Motor neuron (in vitro differentiated cells): ENCODE measurements at regions not wholly inside any gene's neighbourhood (a gene's known extent, or its start where the extent isn't known, plus 50 kb on each side); places are given as distances from the start of the nearest gene placed in this dataset.
A peak's percentile ranks its signal among the peaks of the same experiment; 100 is the strongest.

Experiments
- ATAC-seq, 8 experiments: fragments of 200-7000 bp; cut with Tn5 transposase; replicated peaks in 6 of 8; 2 replicates each; pipeline ENCODE4 v1.8.0; 2021; ENCODE audit warnings: mild to moderate bottlenecking in 8 of 8, moderate library complexity in 8 of 8
- H3K27ac ChIP-seq, 2 donors: fragments of 250-450 bp; sonication (Bioruptor Pico); 2 replicates each; pipeline ENCODE4 v1.9.0; 2021; ENCODE audit warnings: antibody characterized with exemption in 2 of 2, mild to moderate bottlenecking in 2 of 2, moderate library complexity in 1 of 2
- H3K4me1 ChIP-seq, 2 donors: fragments of 250-450 bp; sonication (Bioruptor Pico); replicated peaks in 1 of 2; 2 replicates each; pipeline ENCODE4 v1.6.1; 2021; ENCODE audit warnings: antibody characterized with exemption in 2 of 2, mild to moderate bottlenecking in 2 of 2, moderate library complexity in 1 of 2
- H3K4me3 ChIP-seq, 5 donors: fragments of 250-450 bp; sonication (Bioruptor Pico); 2 replicates each; pipeline ENCODE4 v1.9.0; 2021; ENCODE audit warnings: antibody characterized with exemption in 5 of 5, mild to moderate bottlenecking in 5 of 5, moderate library complexity in 4 of 5
- WGBS, 10 experiments: fragments of 450-650 bp; shearing (Covaris generic); methylation state at CpG; one replicate each; pipeline ENCODE4 v1.0.0; 2022; 5-methylcytosine and 5-hydroxymethylcytosine counted together
- in situ Hi-C, 9 experiments: fragments of 400-800 bp; cut with MboI; loops; one replicate each; pipeline ENCODE4 v1.15.0; 2021; ENCODE audit warnings: low sequenced_read_pairs in 9 of 9, low pct_unique_long_range_greater_than_20kb in 2 of 9; ENCODE audit not compliant: unreplicated experiment in 9 of 9

DNA sequence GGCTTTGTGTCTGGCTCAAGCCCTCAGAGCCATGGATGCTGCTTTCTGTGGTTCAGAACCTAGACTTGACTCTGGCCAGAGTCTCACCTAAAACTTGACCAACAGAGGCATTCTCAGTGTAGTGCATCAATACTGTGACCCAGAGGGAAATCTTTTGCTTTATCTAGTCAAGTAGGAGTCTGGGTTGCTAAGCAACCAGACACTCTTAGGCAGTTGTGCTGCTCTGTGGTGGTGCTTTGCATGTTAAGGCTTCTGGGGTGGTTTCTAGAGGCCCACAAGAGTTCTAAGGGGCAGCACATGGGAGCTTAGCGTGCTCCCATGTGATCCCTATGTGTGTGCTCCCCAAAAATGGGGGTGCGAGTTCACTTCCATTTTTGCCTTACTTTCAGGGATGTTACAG is 224.6 kb upstream of the PLET1 start:
- Histone ChIP-seq H3K4me1 (peaks cover 20 to 23% of the 10 kb centered on the region in 2 donors), H3K27ac (no peak overlapping the region), H3K4me3 (no peak overlapping the region)
- peak in 5 of 8 experiments; percentile 75 to 92 (median 88) for ATAC-seq
- in situ Hi-C loops = no loop called here
- 0 to 100% (median 50%) methylated on average over 1 to 2 of the region's 2 CpGs; no CpG with 5 or more reads in 3 of the 10 experiments for WGBS, 10 experiments

- 13 to 100% (median 100%) methylated on average over 1 of the region's 1 CpG; no CpG with 5 or more reads in 5 of the 10 experiments for WGBS, 10 experiments
- no peak overlapping the region for H3K27ac ChIP-seq
- H3K4me1 ChIP-seq = peaks cover 7 to 11% of the 10 kb centered on the region in 2 donors
- no peak for ATAC-seq
- in situ Hi-C loops = no loop called here
- no peak overlapping the region for H3K4me3 ChIP-seq
Observed at GRCh38 chr11:112497826-112498225, 237.2 kb upstream of the PLET1 start.

- Histone ChIP-seq H3K4me1 (peaks cover 7 to 11% of the 10 kb centered on the region in 2 donors), H3K27ac (no peak overlapping the region), H3K4me3 (no peak overlapping the region)
- WGBS, 10 experiments = 20 to 79% (median 53%) methylated on average over 1 to 2 of the region's 5 CpGs; no CpG with 5 or more reads in 7 of the 10 experiments
- in situ Hi-C loops = no loop called here
- no peak for ATAC-seq
Observed at GRCh38 chr11:112498701-112499100, 238.0 kb upstream of the PLET1 start.

DNA sequence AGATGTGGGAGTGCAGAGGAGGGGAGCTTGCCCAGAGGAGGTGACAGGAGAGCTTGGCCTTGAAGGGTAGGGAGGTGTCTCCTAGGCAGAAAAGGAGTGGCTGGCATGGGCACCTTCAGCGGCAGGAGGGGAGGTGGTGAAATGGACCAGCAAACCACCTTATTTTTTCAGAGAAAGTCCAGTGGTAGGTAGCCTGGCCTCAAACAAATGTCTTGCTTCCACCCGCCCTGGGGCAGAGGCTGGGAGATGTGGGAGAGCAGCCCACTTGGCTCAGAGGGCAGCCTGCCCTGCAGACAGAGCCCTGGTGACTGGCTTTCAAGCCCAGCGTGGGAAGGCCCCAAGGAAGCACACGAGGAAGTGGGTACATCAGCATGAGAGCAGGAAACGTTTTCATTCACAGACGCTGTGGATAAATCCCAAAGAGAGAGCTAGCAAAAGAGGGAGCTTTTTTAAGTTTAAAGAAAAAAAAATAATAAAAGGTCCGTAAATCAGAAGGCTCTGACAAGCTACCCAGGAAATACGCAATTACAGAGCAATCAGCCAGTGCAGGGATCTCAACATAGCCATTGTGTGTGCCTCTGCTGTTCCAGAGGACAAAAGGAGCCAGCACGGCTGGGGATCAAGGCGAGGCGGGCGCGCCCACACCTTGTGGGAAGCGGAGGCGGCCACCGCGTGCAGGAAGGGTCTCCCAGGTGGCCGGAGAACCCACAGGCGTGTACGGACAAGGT is 238.7 kb upstream of the PLET1 start:
- no peak overlapping the region for H3K4me3 ChIP-seq
- WGBS, 10 experiments = 44 to 100% (median 60%) methylated on average over 1 to 14 of the region's 20 CpGs; no CpG with 5 or more reads in 1 of the 10 experiments
- H3K27ac ChIP-seq = peak overlapping the region in 1 of 2 donors; percentile 9
- H3K4me1 ChIP-seq = peaks cover 7 to 11% of the 10 kb centered on the region in 2 donors
- in situ Hi-C loops = no loop called here
- peak in 5 of 8 experiments; percentile 86 to 98 (median 95) for ATAC-seq

DNA sequence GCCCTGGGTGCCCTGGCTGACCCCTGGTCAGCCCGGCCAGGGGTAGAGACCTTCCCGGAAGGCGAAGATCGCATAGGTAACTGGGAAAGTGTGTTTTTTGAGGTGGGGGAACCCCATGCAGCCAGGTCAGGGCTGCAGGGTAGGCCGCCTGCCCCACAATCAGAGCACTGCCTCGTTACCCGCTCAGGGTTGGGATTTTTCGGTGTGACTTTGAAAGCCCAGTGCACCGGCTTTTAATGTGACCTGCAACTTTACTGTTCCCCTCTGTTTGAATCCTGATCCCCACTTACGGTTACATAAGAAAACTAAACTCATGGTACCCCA is 239.2 kb upstream of the PLET1 start:
- in situ Hi-C loops = no loop called here
- peak overlapping the region in 1 of 2 donors; percentile 9 for H3K27ac ChIP-seq
- H3K4me1 ChIP-seq = peaks cover 7 to 11% of the 10 kb centered on the region in 2 donors
- no peak for ATAC-seq
- no peak overlapping the region for H3K4me3 ChIP-seq
- 61 to 100% (median 93%) methylated on average over 1 to 5 of the region's 10 CpGs; no CpG with 5 or more reads in 3 of the 10 experiments for WGBS, 10 experiments

GRCh38 chr11:112503410-112503809 is 242.8 kb upstream of the PLET1 start:
- Histone ChIP-seq H3K4me3 (no peak overlapping the region), H3K4me1 (peaks cover 16 to 26% of the 10 kb centered on the region in 2 donors), H3K27ac (no peak overlapping the region)
- WGBS, 10 experiments = 0 to 88% (median 76%) methylated on average over 1 to 4 of the region's 5 CpGs; no CpG with 5 or more reads in 2 of the 10 experiments
- in situ Hi-C loops = no loop called here
- ATAC-seq = no peak

DNA sequence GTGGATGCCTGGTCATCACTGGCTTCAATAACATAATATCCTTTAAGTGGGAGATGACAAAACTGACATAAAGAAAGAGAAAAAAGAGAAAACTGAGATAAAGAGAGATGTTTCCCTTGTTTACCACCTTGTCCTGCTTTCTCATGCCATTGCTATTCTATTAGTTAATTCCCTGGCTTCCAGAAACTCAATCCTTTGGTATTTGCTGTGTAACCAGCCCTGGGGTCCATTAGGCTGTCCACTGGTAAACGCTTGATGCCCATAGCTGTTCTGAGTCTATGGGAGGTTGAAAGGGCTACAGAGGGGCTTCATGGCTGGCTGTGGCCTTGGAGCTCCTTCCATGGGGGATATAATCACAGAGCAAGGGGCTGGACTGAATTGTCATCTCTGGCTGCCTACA is 243.4 kb upstream of the PLET1 start:
- 40 to 100% (median 85%) methylated on average over 1 of the region's 1 CpG; no CpG with 5 or more reads in 6 of the 10 experiments for WGBS, 10 experiments
- Histone ChIP-seq H3K4me1 (peaks cover 16 to 29% of the 10 kb centered on the region in 2 donors), H3K4me3 (no peak overlapping the region), H3K27ac (no peak overlapping the region)
- ATAC-seq = no peak
- in situ Hi-C loops = no loop called here

GRCh38 chr11:112506852-112507251 is 246.2 kb upstream of the PLET1 start:
- Histone ChIP-seq H3K4me1 (peaks cover 11 to 23% of the 10 kb centered on the region in 2 donors), H3K4me3 (no peak overlapping the region), H3K27ac (no peak overlapping the region)
- 10 to 100% (median 74%) methylated on average over 1 of the region's 1 CpG; no CpG with 5 or more reads in 4 of the 10 experiments for WGBS, 10 experiments
- no peak for ATAC-seq
- in situ Hi-C loops = no loop called here

DNA sequence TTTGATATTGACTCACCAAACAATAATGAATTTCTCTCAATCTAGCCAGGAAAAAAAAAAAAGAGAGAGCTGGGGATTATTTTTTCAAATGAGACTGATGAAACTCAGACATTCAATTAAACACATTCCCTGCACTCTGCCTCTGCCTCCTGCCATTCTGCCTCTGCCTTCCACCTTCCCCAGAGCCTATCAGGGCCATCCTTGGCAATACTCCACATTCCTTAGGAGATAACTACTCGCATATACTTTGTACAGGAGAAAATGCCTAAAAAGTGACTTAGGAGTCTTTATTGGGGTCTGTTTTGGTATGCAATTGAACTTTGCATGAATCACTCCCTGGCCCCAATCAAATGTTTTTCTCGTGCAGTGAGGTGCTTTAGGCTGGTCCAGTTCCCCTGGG is 246.6 kb upstream of the PLET1 start:
- Histone ChIP-seq H3K4me3 (no peak overlapping the region), H3K27ac (no peak overlapping the region), H3K4me1 (peaks cover 12 to 23% of the 10 kb centered on the region in 2 donors)
- in situ Hi-C loops = no loop called here
- peak in 3 of 8 experiments; percentile 21 to 39 (median 33) for ATAC-seq
- WGBS, 10 experiments = 0 to 100% (median 83%) methylated on average over 1 to 2 of the region's 2 CpGs; no CpG with 5 or more reads in 3 of the 10 experiments

GRCh38 chr11:112508750-112509149 is 248.1 kb upstream of the PLET1 start:
- WGBS, 10 experiments = 83 to 100% (median 100%) methylated on average over 1 to 2 of the region's 2 CpGs; no CpG with 5 or more reads in 4 of the 10 experiments
- peak in 4 of 8 experiments; percentile 21 to 63 (median 55) for ATAC-seq
- in situ Hi-C loops = no loop called here
- peaks cover 16 to 27% of the 10 kb centered on the region in 2 donors for H3K4me1 ChIP-seq
- no peak overlapping the region for H3K4me3 ChIP-seq
- H3K27ac ChIP-seq = no peak overlapping the region

DNA sequence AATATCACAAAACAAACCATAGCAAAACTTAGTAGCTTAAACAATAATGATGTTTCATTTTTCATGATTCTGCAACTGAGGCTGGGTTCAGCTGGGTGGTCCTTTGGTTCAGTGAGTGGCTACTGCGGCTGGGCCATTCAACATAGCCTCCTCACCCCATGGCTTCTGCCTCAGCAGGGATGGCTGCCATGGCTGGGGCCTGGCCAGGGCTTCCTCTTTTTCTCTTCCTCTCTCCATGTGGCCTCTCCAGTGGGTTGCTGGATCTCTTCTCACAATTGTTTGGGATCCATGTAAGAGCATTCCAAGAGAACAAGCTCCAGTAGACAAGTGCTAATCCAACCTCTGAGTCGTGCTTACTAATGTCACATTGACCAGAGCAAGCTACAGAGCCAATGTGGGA is 248.6 kb upstream of the PLET1 start:
- WGBS, 10 experiments = 0 to 100% (median 71%) methylated on average over 1 to 2 of the region's 2 CpGs; no CpG with 5 or more reads in 6 of the 10 experiments
- in situ Hi-C loops = no loop called here
- Histone ChIP-seq H3K4me3 (no peak overlapping the region), H3K27ac (no peak overlapping the region), H3K4me1 (peaks cover 21 to 33% of the 10 kb centered on the region in 2 donors)
- ATAC-seq = no peak

DNA sequence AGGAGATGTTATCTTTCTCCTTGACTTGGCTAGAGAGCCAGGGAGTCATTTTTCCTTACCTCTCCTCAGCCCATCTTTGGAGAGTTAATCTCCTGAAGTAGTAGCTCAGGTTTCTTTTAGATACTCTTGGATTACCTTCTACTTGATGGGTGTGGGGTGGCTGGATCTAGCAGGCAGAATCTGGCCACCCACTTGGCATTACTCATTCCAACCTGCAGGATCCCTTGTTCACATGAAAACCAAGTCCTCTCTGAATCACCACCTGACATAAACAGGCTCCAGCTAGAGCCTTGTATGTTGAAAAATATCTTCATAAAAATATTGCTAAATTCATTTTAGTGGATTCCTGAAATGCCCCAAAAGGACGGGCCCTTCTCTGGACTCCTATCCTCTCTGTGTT is 250.6 kb upstream of the PLET1 start:
- Histone ChIP-seq H3K27ac (no peak overlapping the region), H3K4me1 (peaks cover 35 to 45% of the 10 kb centered on the region in 2 donors), H3K4me3 (no peak overlapping the region)
- in situ Hi-C loops = no loop called here
- 13 to 100% (median 79%) methylated on average over 1 of the region's 1 CpG; no CpG with 5 or more reads in 6 of the 10 experiments for WGBS, 10 experiments
- no peak for ATAC-seq

GRCh38 chr11:112511911-112512310 is 251.3 kb upstream of the PLET1 start:
- 0 to 80% (median 75%) methylated on average over 1 of the region's 1 CpG; no CpG with 5 or more reads in 5 of the 10 experiments for WGBS, 10 experiments
- H3K27ac ChIP-seq = no peak overlapping the region
- peaks cover 37 to 45% of the 10 kb centered on the region in 2 donors for H3K4me1 ChIP-seq
- no peak overlapping the region for H3K4me3 ChIP-seq
- in situ Hi-C loops = no loop called here
- ATAC-seq = no peak
